Prostate gland (tissue), 2 donors: ENCODE measurements at regions not wholly inside any gene's neighbourhood (a gene's known extent, or its start where the extent isn't known, plus 50 kb on each side); places are given as distances from the start of the nearest gene placed in this dataset.
"Not testable (repeated sequence)": the region's sequence is repeated elsewhere in the genome, so short reads cannot be mapped to it uniquely, and the experiment has no call there.

ENCODE experiments used
- POLR2A ChIP-seq: fragments of 450-650 bp; IDR thresholded peaks from one replicate; pipeline ENCODE4 v1.6.1; 2016; ENCODE audit warnings: antibody characterized with exemption, mild to moderate bottlenecking
- TF ChIP-seq, protein P1 (sequence below), 4 experiments: fragments of 200-600 bp in 2 of 4; fragments of 450-650 bp in 2 of 4; sonication (generic) in 2 of 4; IDR thresholded peaks; 1 replicate in 3 of 4; 2 replicates in 1 of 4; pipeline ENCODE4 v1.5.1; 2016 to 2019; ENCODE audit warnings: antibody characterized with exemption in 4 of 4, mild to moderate bottlenecking in 2 of 4, moderate library complexity in 2 of 4

DNA sequence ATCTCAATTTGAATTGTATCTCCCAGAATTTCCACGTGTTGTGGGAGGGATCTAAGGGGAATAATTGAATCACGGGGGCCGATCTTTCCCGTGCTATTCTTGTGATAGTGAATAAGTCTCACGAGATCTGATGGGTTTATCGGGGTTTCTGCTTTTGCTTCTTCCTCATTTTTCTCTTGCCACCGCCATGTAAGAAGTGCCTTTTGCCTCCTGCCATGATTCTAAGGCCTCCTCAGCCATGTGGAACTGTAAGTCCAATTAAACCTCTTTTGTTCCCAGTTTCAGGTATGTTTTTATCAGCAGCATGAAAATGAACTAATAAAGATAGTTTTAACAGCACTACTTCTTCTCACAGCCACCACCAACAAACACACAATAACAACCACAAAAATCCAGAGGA, 140.0 kb upstream of the ABI3BP start:
- TF ChIP-seq, protein P1, sequence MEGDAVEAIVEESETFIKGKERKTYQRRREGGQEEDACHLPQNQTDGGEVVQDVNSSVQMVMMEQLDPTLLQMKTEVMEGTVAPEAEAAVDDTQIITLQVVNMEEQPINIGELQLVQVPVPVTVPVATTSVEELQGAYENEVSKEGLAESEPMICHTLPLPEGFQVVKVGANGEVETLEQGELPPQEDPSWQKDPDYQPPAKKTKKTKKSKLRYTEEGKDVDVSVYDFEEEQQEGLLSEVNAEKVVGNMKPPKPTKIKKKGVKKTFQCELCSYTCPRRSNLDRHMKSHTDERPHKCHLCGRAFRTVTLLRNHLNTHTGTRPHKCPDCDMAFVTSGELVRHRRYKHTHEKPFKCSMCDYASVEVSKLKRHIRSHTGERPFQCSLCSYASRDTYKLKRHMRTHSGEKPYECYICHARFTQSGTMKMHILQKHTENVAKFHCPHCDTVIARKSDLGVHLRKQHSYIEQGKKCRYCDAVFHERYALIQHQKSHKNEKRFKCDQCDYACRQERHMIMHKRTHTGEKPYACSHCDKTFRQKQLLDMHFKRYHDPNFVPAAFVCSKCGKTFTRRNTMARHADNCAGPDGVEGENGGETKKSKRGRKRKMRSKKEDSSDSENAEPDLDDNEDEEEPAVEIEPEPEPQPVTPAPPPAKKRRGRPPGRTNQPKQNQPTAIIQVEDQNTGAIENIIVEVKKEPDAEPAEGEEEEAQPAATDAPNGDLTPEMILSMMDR (IDR thresholded peaks at IDR 0.05) = not testable (repeated sequence)
- not testable (repeated sequence) for TF ChIP-seq POLR2A
